Right lobe of liver (tissue), 6 donors: ENCODE measurements at regions not wholly inside any gene's neighbourhood (a gene's known extent, or its start where the extent isn't known, plus 50 kb on each side); places are given as distances from the start of the nearest gene placed in this dataset.
A peak's percentile ranks its signal among the peaks of the same experiment; 100 is the strongest.

Experiments
- ATAC-seq, 4 donors: fragments of 200-7000 bp; cut with Tn5 transposase; one replicate each; pipeline ENCODE4 v1.9.1; 2020; ENCODE audit warnings: mild to moderate bottlenecking in 4 of 4, moderate library complexity in 4 of 4
- DNase-seq, 3 donors: peaks; one replicate each; pipeline ENCODE4 v3.0.0-alpha.2; 2020
- H3K27ac ChIP-seq, 3 donors: fragments of 200-600 bp; one replicate each; pipeline ENCODE4 v1.8.0; 2022
- H3K27me3 ChIP-seq, 2 donors: fragments of 200-600 bp; one replicate each; pipeline ENCODE4 v1.8.0; 2022
- H3K36me3 ChIP-seq, 4 donors: fragments of 200-600 bp; sonication (generic) in 1 of 4; one replicate each; pipeline versions ENCODE4 v1.5.1 to v1.8.0; 2017 to 2022; ENCODE audit warnings: control low read depth in 1 of 4
- H3K4me1 ChIP-seq, 4 donors: fragments of 200-600 bp; sonication (generic) in 1 of 4; one replicate each; pipeline versions ENCODE4 v1.5.1 to v1.8.0; 2017 to 2022; ENCODE audit warnings: control low read depth in 1 of 4
- H3K4me3 ChIP-seq, 3 donors: fragments of 200-600 bp; one replicate each; pipeline ENCODE4 v1.8.0; 2022
- H3K9me3 ChIP-seq, 4 donors: fragments of 200-600 bp; sonication (generic) in 1 of 4; one replicate each; pipeline versions ENCODE4 v1.5.1 to v1.8.0; 2017 to 2022; ENCODE audit warnings: control low read depth in 1 of 4
- CTCF ChIP-seq, 4 donors: fragments of 200-600 bp in 3 of 4; fragments of 450-650 bp in 1 of 4; IDR thresholded peaks; one replicate each; pipeline versions ENCODE4 v1.5.1 to v1.8.0; 2016 to 2022; ENCODE audit warnings: antibody characterized with exemption in 4 of 4, mild to moderate bottlenecking in 2 of 4
- POLR2A ChIP-seq: fragments of 450-650 bp; IDR thresholded peaks from one replicate; pipeline ENCODE4 v1.6.1; 2017; ENCODE audit warnings: antibody characterized with exemption, mild to moderate bottlenecking
- WGBS: methylation state at CpG from one replicate; pipeline ENCODE4 v1.1.6; 2018; ENCODE audit warnings: low coverage, low lambda C conversion rate; ENCODE audit not compliant: insufficient coverage; ENCODE audit errors: missing lambda C conversion rate; 5-methylcytosine and 5-hydroxymethylcytosine counted together
- intact Hi-C, 2 donors: fragments of 100-400 bp; cut with DNase I; formaldehyde crosslinking; loops; one replicate each; pipeline versions ENCODE4 v1.11.2 to v1.14.1; 2022
- donor health status: DM: no; HTN: yes; CAD: no.
- donor health status: DM: no; HTN: no; CAD: no.
- donor health status: DM: no; HTN: no; CAD: no.
- donor health status: DM: no; HTN: yes; CAD: no.
- donor health status: DM: no; HTN: yes; CAD: no.

GRCh38 chr22:44431256-44431655, 66.8 kb downstream of the RTL6 start:
- DNase-seq (peak in 1 of 3 donors; percentile 10), ATAC-seq (no peak)
- intact Hi-C loops = no loop called here
- Histone ChIP-seq H3K36me3 (no peaks in the 10 kb centered on the region), H3K4me1 (no peaks in the 10 kb centered on the region), H3K27me3 (no peaks in the 10 kb centered on the region), H3K27ac (no peak overlapping the region), H3K9me3 (no peaks in the 10 kb centered on the region), H3K4me3 (no peak overlapping the region)
- TF ChIP-seq CTCF (IDR thresholded peaks at IDR 0.05) (no peak), POLR2A (no peak)
- WGBS = 52% methylated on average over 3 of the region's 4 CpGs

GRCh38 chr22:44430716-44431115, 67.3 kb downstream of the RTL6 start:
- no peaks in the 10 kb centered on the region for H3K36me3 ChIP-seq
- DNase-seq (peak in 1 of 3 donors; percentile 26), ATAC-seq (no peak)
- H3K4me3 ChIP-seq = no peak overlapping the region
- TF ChIP-seq CTCF (IDR thresholded peaks at IDR 0.05) = no peak
- TF ChIP-seq POLR2A = no peak
- WGBS = 57% methylated on average over 4 of the region's 7 CpGs
- H3K4me1 ChIP-seq = no peaks in the 10 kb centered on the region
- no peaks in the 10 kb centered on the region for H3K27me3 ChIP-seq
- no peaks in the 10 kb centered on the region for H3K9me3 ChIP-seq
- H3K27ac ChIP-seq = no peak overlapping the region
- intact Hi-C loops = no loop called here

GRCh38 chr22:44429941-44430587, 68.0 kb downstream of the RTL6 start:
- Histone ChIP-seq H3K4me1 (no peaks in the 10 kb centered on the region), H3K27ac (no peak overlapping the region), H3K9me3 (no peaks in the 10 kb centered on the region), H3K4me3 (no peak overlapping the region), H3K27me3 (no peaks in the 10 kb centered on the region), H3K36me3 (no peaks in the 10 kb centered on the region)
- TF ChIP-seq POLR2A = no peak
- TF ChIP-seq CTCF (IDR thresholded peaks at IDR 0.05) = no peak
- peak in 1 of 4 donors; percentile 33 for ATAC-seq
- 59% methylated on average over 10 of the region's 16 CpGs for WGBS
- peak in 1 of 3 donors; percentile 28 for DNase-seq
- intact Hi-C loops = no loop called here

DNA sequence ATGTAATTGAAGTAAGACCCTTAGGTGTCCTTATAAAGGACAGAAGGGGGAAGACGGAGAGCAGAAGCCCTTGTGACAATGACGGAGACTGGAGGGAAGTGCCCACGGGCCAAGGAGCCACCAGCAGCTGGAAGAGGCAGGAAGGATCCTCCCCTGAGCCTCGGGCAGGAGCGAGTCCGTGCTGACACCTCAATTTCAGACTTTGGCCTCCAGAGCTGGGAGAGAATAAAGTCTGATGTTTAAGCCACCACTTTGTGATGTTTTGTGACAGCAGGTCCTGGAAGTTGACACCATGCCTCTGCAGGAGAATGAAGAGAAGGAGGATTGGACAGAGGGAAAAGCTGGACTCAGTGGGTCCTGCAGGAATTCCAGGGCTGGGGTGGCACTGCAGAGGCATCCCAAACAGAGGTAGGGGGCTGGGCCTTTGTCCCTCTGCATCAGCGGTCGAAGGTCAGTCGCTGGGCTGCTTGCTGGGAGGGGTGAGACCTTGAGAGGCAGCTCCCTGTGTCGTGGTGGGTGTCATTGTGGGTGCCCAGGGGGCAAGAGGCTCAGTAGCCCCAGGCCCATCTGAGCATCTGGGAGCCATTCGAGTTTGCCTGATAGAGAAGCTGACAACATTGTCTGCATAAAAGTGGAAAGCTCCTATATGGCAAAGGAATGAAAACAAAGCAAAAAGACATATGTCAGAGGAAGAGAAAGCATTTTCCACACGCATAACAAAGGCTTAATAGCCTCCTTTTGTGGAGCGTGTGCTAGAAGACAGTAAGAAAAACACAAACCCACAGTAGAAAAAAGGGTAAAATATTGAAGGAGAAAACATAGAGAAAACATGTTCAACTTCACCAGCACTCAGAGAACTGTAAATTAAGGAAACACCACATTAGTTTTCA, 68.8 kb downstream of the RTL6 start:
- ATAC-seq = no peak
- Histone ChIP-seq H3K4me3 (no peak overlapping the region), H3K9me3 (no peaks in the 10 kb centered on the region), H3K27ac (no peak overlapping the region), H3K36me3 (no peaks in the 10 kb centered on the region), H3K27me3 (no peaks in the 10 kb centered on the region), H3K4me1 (no peaks in the 10 kb centered on the region)
- 48% methylated on average over 4 of the region's 13 CpGs for WGBS
- DNase-seq = peak in 1 of 3 donors; percentile 25
- TF ChIP-seq CTCF (IDR thresholded peaks at IDR 0.05) (no peak), POLR2A (no peak)
- intact Hi-C loops = no loop called here
